Retinal pigment epithelial cell (primary cell): ENCODE measurements at regions not wholly inside any gene's neighbourhood (a gene's known extent, or its start where the extent isn't known, plus 50 kb on each side); places are given as distances from the start of the nearest gene placed in this dataset.

Experiments used
- DNase-seq: peaks from one replicate; pipeline ENCODE4 v3.0.0-alpha.2; 2010; ENCODE audit warnings: low read depth
- H3K4me3 ChIP-seq: 2 replicates; pipeline ENCODE4 v1.5.1; 2011; ENCODE audit warnings: mild to moderate bottlenecking, low read length, control low read depth, moderate library complexity
- CTCF ChIP-seq: conservative IDR thresholded peaks from 2 replicates; pipeline ENCODE4 v1.5.1; 2011; ENCODE audit warnings: low read depth, low read length, control low read depth, inconsistent platforms

GRCh38 chr13:40480915-40481516 is 185.4 kb downstream of the FOXO1 start:
- DNase-seq: no peak
- TF ChIP-seq CTCF: no peak

GRCh38 chr13:40483601-40484000 is 182.8 kb downstream of the FOXO1 start:
- DNase-seq: no peak

More at GRCh38 chr13:40480915-40481516, 185.4 kb downstream of the FOXO1 start:
- H3K4me3 ChIP-seq: no peak overlapping the region

GRCh38 chr13:40484101-40484800 is 182.2 kb downstream of the FOXO1 start:
- no peak overlapping the region for H3K4me3 ChIP-seq
- no peak for DNase-seq
- TF ChIP-seq CTCF: no peak

More at GRCh38 chr13:40483601-40484000, 182.8 kb downstream of the FOXO1 start:
- H3K4me3 ChIP-seq: no peak overlapping the region
- TF ChIP-seq CTCF: no peak

GRCh38 chr13:40484974-40485373 is 181.5 kb downstream of the FOXO1 start:
- no peak for DNase-seq
- H3K4me3 ChIP-seq: no peak overlapping the region
- no peak for TF ChIP-seq CTCF

GRCh38 chr13:40485611-40486517 is 180.6 kb downstream of the FOXO1 start:
- no peak overlapping the region for H3K4me3 ChIP-seq
- TF ChIP-seq CTCF: no peak
- no peak for DNase-seq

GRCh38 chr13:40486518-40487163 is 179.8 kb downstream of the FOXO1 start:
- TF ChIP-seq CTCF: no peak
- no peak for DNase-seq
- no peak overlapping the region for H3K4me3 ChIP-seq
